WTC11 (cell line): ENCODE measurements at regions not wholly inside any gene's neighbourhood (a gene's known extent, or its start where the extent isn't known, plus 50 kb on each side); places are given as distances from the start of the nearest gene placed in this dataset.
"Not testable (repeated sequence)": the region's sequence is repeated elsewhere in the genome, so short reads cannot be mapped to it uniquely, and the experiment has no call there.

Source experiments
- E2F4 ChIP-seq: sonication (generic); formaldehyde crosslinking; IDR thresholded peaks from 2 replicates; pipeline ENCODE4 v1.8.1; 2022; ENCODE audit warnings: low read depth, mild to moderate bottlenecking, moderate library complexity, missing genetic modification reagents, borderline replicate concordance
- ZMAT4 ChIP-seq: fragments of 250-450 bp; sonication (Bioruptor Pico); IDR thresholded peaks from 2 replicates; pipeline ENCODE4 v1.9.0; 2021; ENCODE audit warnings: mild to moderate bottlenecking

GRCh38 chr21:14009990-14010389 lies 200.8 kb downstream of the LIPI start:
- TF ChIP-seq ZMAT4, E2F4 (CRISPR knock-in tag): not testable (repeated sequence)
